HCT116 (cell line): ENCODE measurements at regions not wholly inside any gene's neighbourhood (a gene's known extent, or its start where the extent isn't known, plus 50 kb on each side); places are given as distances from the start of the nearest gene placed in this dataset.
A peak's percentile ranks its signal among the peaks of the same experiment; 100 is the strongest.

Experiments
- ATAC-seq: fragments of 200-7000 bp; cut with Tn5 transposase; 2 replicates; pipeline ENCODE4 v1.9.1; 2020; ENCODE audit warnings: mild to moderate bottlenecking, moderate library complexity
- BruUV-seq: library from RNA; stranded (reverse); fragments of 400-500 nt; replicated peaks from 2 replicates; lab custom pipeline; 2021; lab: Mats Ljungman, UMichigan
- CTCF ChIA-PET: fragments of 300-600 bp; sonication (Branson Sonifier 250); formaldehyde crosslinking; loops from one replicate; lab custom pipeline; 2021; ENCODE audit warnings: antibody characterized with exemption; lab: Charles Lee
- POLR2A ChIA-PET: fragments of 300-600, 350-600 bp; sonication (Branson Sonifier 250); formaldehyde crosslinking; loops from one replicate; lab custom pipeline; 2021; ENCODE audit warnings: antibody characterized with exemption; lab: Charles Lee
- RAD21 ChIA-PET, 2 experiments: fragments of 300-600 bp; sonication (Branson Sonifier 250); formaldehyde crosslinking; loops; one replicate each; lab custom pipeline; 2023; ENCODE audit warnings: low total read pairs in 2 of 2; ENCODE audit not compliant: uncharacterized antibody in 2 of 2, unreplicated experiment in 2 of 2, low non-redundant PET in 1 of 2; lab: Charles Lee
- DNase-seq: peaks from one replicate; pipeline ENCODE4 v3.0.0-alpha.2; 2010; ENCODE audit warnings: low read depth, low spot score
- H2AFZ ChIP-seq: fragments of 200-600 bp; shearing (Covaris generic), sonication (generic); 2 replicates; pipeline ENCODE4 v1.6.1; 2017; ENCODE audit warnings: low read depth, mixed run types, mixed read lengths, antibody characterized with exemption, low read length; ENCODE audit not compliant: poor library complexity, severe bottlenecking
- H3K27ac ChIP-seq: 2 replicates; pipeline ENCODE4 v1.5.1; 2012; ENCODE audit warnings: low read depth, low read length
- H3K27me3 ChIP-seq: fragments of 200-600 bp; sonication (generic); 2 replicates; pipeline ENCODE4 v1.6.1; 2016; ENCODE audit warnings: mixed run types, low read length, mixed read lengths; ENCODE audit not compliant: insufficient read depth
- H3K36me3 ChIP-seq, 2 experiments: fragments of 200-500 bp in 1 of 2; fragments of 200-600 bp in 1 of 2; sonication (Bioruptor generic) in 1 of 2; sonication (generic) in 1 of 2; 2 replicates each; pipeline versions ENCODE4 v1.5.1 to v1.6.1; 2014 to 2016; ENCODE audit warnings: low read length in 2 of 2, inconsistent platforms in 1 of 2, mixed read lengths in 1 of 2, mixed run types in 1 of 2; ENCODE audit not compliant: insufficient read depth in 2 of 2, control insufficient read depth in 1 of 2
- H3K4me1 ChIP-seq, 2 experiments: fragments of 200-600 bp in 1 of 2; sonication (generic) in 1 of 2; 2 replicates each; pipeline versions ENCODE4 v1.5.1 to v1.6.1; 2012 to 2017; ENCODE audit warnings: low read length in 2 of 2, inconsistent platforms in 1 of 2, mild to moderate bottlenecking in 1 of 2, mixed read lengths in 1 of 2, mixed run types in 1 of 2, moderate library complexity in 1 of 2; ENCODE audit not compliant: insufficient read depth in 2 of 2, control insufficient read depth in 1 of 2
- H3K4me2 ChIP-seq: fragments of 200-600 bp; sonication (generic); 2 replicates; pipeline ENCODE4 v1.6.1; 2017; ENCODE audit warnings: mixed run types, low read length, mixed read lengths
- H3K4me3 ChIP-seq, 2 experiments: fragments of 200-600 bp in 1 of 2; sonication (generic) in 1 of 2; replicated peaks in 1 of 2; 2 replicates each; pipeline ENCODE4 v1.5.1; 2011 to 2016; ENCODE audit warnings: low read length in 2 of 2, control low read depth in 1 of 2, low read depth in 1 of 2, mild to moderate bottlenecking in 1 of 2, mixed read lengths in 1 of 2, mixed run types in 1 of 2
- H3K79me2 ChIP-seq: fragments of 200-600 bp; sonication (generic); 2 replicates; pipeline ENCODE4 v1.6.1; 2017; ENCODE audit warnings: mild to moderate bottlenecking, mixed run types, low read length, moderate library complexity, mixed read lengths; ENCODE audit not compliant: insufficient read depth
- H3K9ac ChIP-seq: fragments of 200-600 bp; sonication (generic); 2 replicates; pipeline ENCODE4 v1.6.1; 2016; ENCODE audit warnings: low read length, mixed read lengths
- H3K9me2 ChIP-seq: fragments of 200-600 bp; sonication (generic), shearing (Covaris generic); 2 replicates; pipeline ENCODE4 v1.6.1; 2017; ENCODE audit warnings: mixed run types, mild to moderate bottlenecking, moderate library complexity; ENCODE audit not compliant: insufficient read depth
- H3K9me3 ChIP-seq, 2 experiments: fragments of 200-500 bp in 1 of 2; fragments of 200-600 bp in 1 of 2; sonication (Bioruptor generic) in 1 of 2; sonication (generic) in 1 of 2; 2 replicates each; pipeline ENCODE4 v1.6.1; 2014 to 2017; ENCODE audit warnings: low read length in 2 of 2, mixed read lengths in 2 of 2, inconsistent platforms in 1 of 2, low read depth in 1 of 2, mild to moderate bottlenecking in 1 of 2, mixed run types in 1 of 2, moderate library complexity in 1 of 2; ENCODE audit not compliant: control insufficient read depth in 1 of 2, insufficient read depth in 1 of 2
- H4K20me1 ChIP-seq: fragments of 200-600 bp; sonication (generic), shearing (Covaris generic); 2 replicates; pipeline ENCODE4 v1.6.1; 2017; ENCODE audit warnings: mixed run types, mild to moderate bottlenecking, moderate library complexity; ENCODE audit not compliant: insufficient read depth
- CBX3 ChIP-seq: IDR thresholded peaks from 2 replicates; pipeline ENCODE4 v1.6.1; 2012; ENCODE audit warnings: low read depth
- EZH2 ChIP-seq: fragments of 200-600 bp; sonication (generic); IDR thresholded peaks from 2 replicates; pipeline ENCODE4 v1.6.1; 2017; ENCODE audit warnings: antibody characterized with exemption, mixed run types
- FOSL1 ChIP-seq: IDR thresholded peaks from 2 replicates; pipeline ENCODE4 v1.6.1; 2012; ENCODE audit warnings: low read depth
- REST ChIP-seq: IDR thresholded peaks from 2 replicates; pipeline ENCODE4 v1.6.1; 2012; ENCODE audit warnings: low read depth
- TCF7L2 ChIP-seq: IDR thresholded peaks from 2 replicates; pipeline ENCODE4 v1.7.0; 2011; ENCODE audit warnings: borderline replicate concordance, inconsistent platforms; ENCODE audit not compliant: insufficient read depth, insufficient read length; ENCODE audit errors: extremely low read depth
- ZNF274 ChIP-seq: fragments of 200-500 bp; sonication (Bioruptor generic); IDR thresholded peaks from 2 replicates; pipeline ENCODE4 v1.6.1; 2014; ENCODE audit warnings: mild to moderate bottlenecking, low read depth, low read length, inconsistent platforms
- intact Hi-C: fragments of 100-400 bp; cut with micrococcal nuclease; formaldehyde crosslinking; loops from 2 replicates; pipeline ENCODE4 v1.10.0; 2022

GRCh38 chr11:13883042-13883441 lies 79.5 kb upstream of the SPON1 start:
- peak; percentile 27; the same call in 1 of the 2 replicates for ATAC-seq
- POLR2A ChIA-PET = no interaction called here
- TF ChIP-seq EZH2 (no peak), TCF7L2 (no peak), CBX3 (no peak), FOSL1 (no peak), ZNF274 (no peak), REST (no peak)
- TF ChIP-seq, all 23 proteins: peak for 0
- no peak overlapping the region for H3K4me2 ChIP-seq
- no peak overlapping the region for H2AFZ ChIP-seq
- no peak overlapping the region for H3K9ac ChIP-seq
- intact Hi-C loops = no loop called here
- H4K20me1 ChIP-seq = no peaks in the 10 kb centered on the region
- no peak for DNase-seq
- BruUV-seq = no TSS peak
- H3K9me2 ChIP-seq = no peaks in the 10 kb centered on the region; the same call in 1 of the 2 replicates
- H3K9me3 ChIP-seq = no peaks in the 10 kb centered on the region
- no peaks in the 10 kb centered on the region for H3K36me3 ChIP-seq
- H3K27me3 ChIP-seq = no peaks in the 10 kb centered on the region
- H3K4me1 ChIP-seq = peaks cover 0 to 24% of the 10 kb centered on the region in 2 experiments; a peak in 3 of 4 replicates
- H3K27ac ChIP-seq = no peak overlapping the region
- H3K4me3 ChIP-seq = no peak overlapping the region
- H3K79me2 ChIP-seq = no peaks in the 10 kb centered on the region
- CTCF ChIA-PET = no interaction called here
- RAD21 ChIA-PET = no interaction called here
